Mesenchymal stem cell (in vitro differentiated cells and primary cell): ENCODE measurements at regions not wholly inside any gene's neighbourhood (a gene's known extent, or its start where the extent isn't known, plus 50 kb on each side); places are given as distances from the start of the nearest gene placed in this dataset.

Experiments
- DNase-seq: peaks from one replicate; pipeline ENCODE4 v3.0.0-alpha.2; 2013
- H2AFZ ChIP-seq: one replicate; pipeline ENCODE4 v1.6.1; 2013; ENCODE audit warnings: low read depth, mild to moderate bottlenecking, control low read depth, inconsistent platforms, low read length, moderate library complexity
- H2AK5ac ChIP-seq: 2 replicates; pipeline ENCODE4 v1.6.1; 2013; ENCODE audit warnings: low read length, moderate library complexity, mild to moderate bottlenecking, inconsistent platforms; ENCODE audit not compliant: severe bottlenecking
- H2BK120ac ChIP-seq: one replicate; pipeline ENCODE4 v1.6.1; 2013; ENCODE audit warnings: low read depth, mild to moderate bottlenecking, inconsistent platforms, low read length, moderate library complexity
- H2BK12ac ChIP-seq, 2 experiments: one replicate each; pipeline ENCODE4 v1.6.1; 2013; ENCODE audit warnings: inconsistent platforms in 2 of 2, low read length in 2 of 2, mild to moderate bottlenecking in 2 of 2, moderate library complexity in 2 of 2, control low read depth in 1 of 2
- H2BK15ac ChIP-seq: one replicate; pipeline ENCODE4 v1.6.1; 2013; ENCODE audit warnings: mild to moderate bottlenecking, low read depth, inconsistent platforms; ENCODE audit not compliant: poor library complexity, severe bottlenecking
- H2BK5ac ChIP-seq: 2 replicates; pipeline ENCODE4 v1.6.1; 2013; ENCODE audit warnings: low read depth, mild to moderate bottlenecking, low read length, control low read depth, inconsistent platforms; ENCODE audit not compliant: poor library complexity, severe bottlenecking
- H3K14ac ChIP-seq, 2 experiments: one replicate each; pipeline ENCODE4 v1.6.1; 2013; ENCODE audit warnings: inconsistent platforms in 2 of 2, low read length in 2 of 2, control low read depth in 1 of 2, mild to moderate bottlenecking in 1 of 2, moderate library complexity in 1 of 2
- H3K18ac ChIP-seq, 2 experiments: one replicate each; pipeline ENCODE4 v1.6.1; 2013; ENCODE audit warnings: inconsistent platforms in 2 of 2, low read length in 2 of 2, control low read depth in 1 of 2, low read depth in 1 of 2, mild to moderate bottlenecking in 1 of 2
- H3K23ac ChIP-seq, 2 experiments: one replicate each; pipeline ENCODE4 v1.6.1; 2013; ENCODE audit warnings: inconsistent platforms in 2 of 2, low read length in 2 of 2, mild to moderate bottlenecking in 2 of 2, moderate library complexity in 2 of 2, control low read depth in 1 of 2
- H3K27ac ChIP-seq: 2 replicates; pipeline ENCODE4 v1.5.1; 2013; ENCODE audit warnings: mild to moderate bottlenecking, moderate library complexity, low read length, control low read depth, inconsistent platforms; ENCODE audit not compliant: poor library complexity, severe bottlenecking
- H3K27me3 ChIP-seq, 2 experiments: 2 replicates each; pipeline versions ENCODE4 v1.6.1 to v1.7.0; 2013; ENCODE audit warnings: low read length in 2 of 2, mild to moderate bottlenecking in 2 of 2, moderate library complexity in 2 of 2, control low read depth in 1 of 2, inconsistent platforms in 1 of 2; ENCODE audit not compliant: control insufficient read depth in 1 of 2, insufficient read depth in 1 of 2
- H3K36me3 ChIP-seq, 2 experiments: 2 replicates each; pipeline versions ENCODE4 v1.6.1 to v1.7.0; 2013; ENCODE audit warnings: low read length in 2 of 2, control low read depth in 1 of 2, inconsistent platforms in 1 of 2, low read depth in 1 of 2, mild to moderate bottlenecking in 1 of 2; ENCODE audit not compliant: insufficient read depth in 2 of 2, control insufficient read depth in 1 of 2
- H3K4ac ChIP-seq, 2 experiments: one replicate each; pipeline ENCODE4 v1.6.1; 2013; ENCODE audit warnings: inconsistent platforms in 2 of 2, low read length in 2 of 2, mild to moderate bottlenecking in 2 of 2, moderate library complexity in 2 of 2, control low read depth in 1 of 2, low read depth in 1 of 2
- H3K4me1 ChIP-seq: 2 replicates; pipeline ENCODE4 v1.6.1; 2013; ENCODE audit warnings: low read depth, low read length, control low read depth; ENCODE audit not compliant: control insufficient read depth, insufficient read depth
- H3K4me2 ChIP-seq: 2 replicates; pipeline ENCODE4 v1.6.1; 2013; ENCODE audit warnings: low read length, mild to moderate bottlenecking, inconsistent platforms; ENCODE audit not compliant: poor library complexity, severe bottlenecking
- H3K4me3 ChIP-seq, 2 experiments: 2 replicates each; pipeline versions ENCODE4 v1.5.1 to v1.7.0; 2013; ENCODE audit warnings: low read length in 2 of 2, mild to moderate bottlenecking in 2 of 2, control low read depth in 1 of 2, low read depth in 1 of 2; ENCODE audit not compliant: insufficient read depth in 1 of 2
- H3K79me1 ChIP-seq: replicated peaks from 2 replicates; pipeline ENCODE4 v1.6.1; 2013; ENCODE audit warnings: mild to moderate bottlenecking, control low read depth, low read length, inconsistent platforms; ENCODE audit not compliant: poor library complexity, severe bottlenecking
- H3K9ac ChIP-seq: 2 replicates; pipeline ENCODE4 v1.7.0; 2013; ENCODE audit warnings: mild to moderate bottlenecking, low read length, moderate library complexity
- H3K9me3 ChIP-seq: 2 replicates; pipeline ENCODE4 v1.7.0; 2013; ENCODE audit warnings: mild to moderate bottlenecking, low read length; ENCODE audit not compliant: control insufficient read depth
- H4K8ac ChIP-seq: one replicate; pipeline ENCODE4 v1.6.1; 2013; ENCODE audit warnings: inconsistent platforms, mild to moderate bottlenecking, low read length, moderate library complexity
- H4K91ac ChIP-seq: one replicate; pipeline ENCODE4 v1.6.1; 2013; ENCODE audit warnings: mild to moderate bottlenecking, low read length, inconsistent platforms
- WGBS: methylation state at CpG from one replicate; pipeline ENCODE4 v1.1.7; 2013; ENCODE audit warnings: mixed read lengths; 5-methylcytosine and 5-hydroxymethylcytosine counted together

DNA sequence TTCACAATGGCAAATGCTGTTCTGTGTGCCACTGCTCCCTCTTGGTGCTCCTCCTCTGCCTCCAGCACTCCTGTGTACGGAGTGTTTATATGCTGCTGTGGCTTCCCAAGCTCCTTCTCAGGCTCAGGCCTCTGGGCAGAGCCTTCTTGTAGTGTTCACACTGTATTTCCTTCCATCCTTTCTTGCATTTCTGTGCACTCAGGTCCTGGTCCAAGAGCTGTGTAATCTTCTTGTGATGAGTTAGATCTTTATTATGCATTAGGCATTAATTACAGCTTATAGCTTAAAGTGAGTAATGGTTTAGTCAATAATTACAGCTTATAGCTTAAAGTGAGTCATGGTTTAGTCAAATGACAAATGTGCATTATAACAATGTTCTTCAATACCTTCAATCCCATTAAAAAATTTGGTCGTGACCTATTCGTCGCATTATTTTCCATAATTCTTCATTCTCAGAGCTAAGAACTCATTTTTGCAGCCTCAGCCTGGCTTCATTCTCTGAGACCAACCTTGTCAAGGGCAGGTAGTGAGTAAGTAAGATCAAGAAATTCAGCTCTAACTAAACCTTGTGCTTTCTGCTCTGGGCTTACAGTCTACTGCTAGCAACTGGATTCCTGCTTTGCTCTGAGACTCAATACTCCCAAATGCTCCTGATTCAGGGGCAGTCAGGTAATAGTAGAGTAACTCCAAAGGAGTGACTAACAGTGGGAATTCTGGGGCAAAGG lies 154.5 kb upstream of the SPAG17 start:
- Histone ChIP-seq H2BK5ac (no peak overlapping the region), H4K91ac (no peak overlapping the region), H3K27me3 (no peaks in the 10 kb centered on the region), H3K4me3 (no peak overlapping the region), H2BK15ac (no peak overlapping the region), H3K14ac (no peak overlapping the region), H2AK5ac (no peak overlapping the region), H3K9ac (no peak overlapping the region), H2BK12ac (no peak overlapping the region), H3K18ac (no peak overlapping the region), H3K4me1 (no peaks in the 10 kb centered on the region), H3K27ac (no peak overlapping the region), H2AFZ (no peak overlapping the region), H3K23ac (no peak overlapping the region), H3K9me3 (no peaks in the 10 kb centered on the region), H3K36me3 (no peaks in the 10 kb centered on the region), H3K4ac (no peak overlapping the region), H4K8ac (no peak overlapping the region), H3K4me2 (no peak overlapping the region), H2BK120ac (no peak overlapping the region), H3K79me1 (no peaks in the 10 kb centered on the region)
- 63% methylated on average over 4 of the region's 4 CpGs for WGBS
- no peak for DNase-seq

DNA sequence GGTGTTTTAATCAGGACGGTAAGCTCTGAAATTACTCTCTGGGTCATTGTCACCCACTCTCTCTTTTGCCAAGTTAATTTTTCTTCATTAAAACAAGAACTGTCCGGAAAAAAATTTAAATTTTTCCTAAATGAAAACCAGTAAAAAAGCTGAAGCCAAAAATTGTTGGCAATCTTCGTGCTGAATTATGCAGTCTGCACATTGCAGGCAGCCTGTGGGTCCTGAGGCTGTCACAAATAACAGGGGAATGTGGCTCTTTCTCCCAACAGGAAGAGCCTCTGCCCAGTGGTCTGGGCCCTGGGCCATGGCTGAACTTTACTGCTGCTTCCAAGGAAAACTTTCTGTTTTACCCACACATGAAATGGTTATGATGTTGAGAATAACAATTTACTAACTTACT lies 153.9 kb upstream of the SPAG17 start:
- Histone ChIP-seq H3K27ac (no peak overlapping the region), H3K4ac (no peak overlapping the region), H3K18ac (no peak overlapping the region), H3K79me1 (no peaks in the 10 kb centered on the region), H2AFZ (no peak overlapping the region), H3K9me3 (no peaks in the 10 kb centered on the region), H3K23ac (no peak overlapping the region), H4K8ac (no peak overlapping the region), H3K27me3 (no peaks in the 10 kb centered on the region), H2BK12ac (no peak overlapping the region), H3K9ac (no peak overlapping the region), H3K36me3 (no peaks in the 10 kb centered on the region), H2BK120ac (no peak overlapping the region), H2AK5ac (no peak overlapping the region), H3K4me2 (no peak overlapping the region), H4K91ac (no peak overlapping the region), H2BK15ac (no peak overlapping the region), H3K14ac (no peak overlapping the region), H3K4me1 (no peaks in the 10 kb centered on the region), H3K4me3 (no peak overlapping the region), H2BK5ac (no peak overlapping the region)
- 73% methylated on average over 3 of the region's 3 CpGs for WGBS
- DNase-seq, result no peak

DNA sequence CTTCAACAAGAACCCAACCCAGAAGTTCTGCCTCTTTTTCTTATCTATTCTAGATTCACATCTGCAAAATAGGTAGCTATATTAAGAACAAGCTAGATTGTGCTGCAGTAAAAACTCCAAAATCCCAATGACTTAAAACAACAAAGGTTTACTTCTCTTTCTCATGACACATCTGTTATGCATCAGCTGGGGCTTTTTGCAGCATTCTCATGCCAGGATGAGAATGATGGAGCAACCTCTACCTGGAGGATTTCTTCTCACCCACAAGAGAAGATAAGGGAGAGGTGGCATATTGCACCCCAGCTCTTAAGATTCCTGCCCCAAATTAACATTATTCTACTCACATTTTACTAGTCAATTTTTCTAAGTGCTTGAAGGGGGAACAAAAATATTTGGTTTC lies 152.3 kb upstream of the SPAG17 start:
- Histone ChIP-seq H3K9ac (no peak overlapping the region), H3K9me3 (no peaks in the 10 kb centered on the region), H3K4ac (no peak overlapping the region), H2AK5ac (no peak overlapping the region), H3K79me1 (no peaks in the 10 kb centered on the region), H3K27ac (no peak overlapping the region), H3K14ac (no peak overlapping the region), H3K36me3 (no peaks in the 10 kb centered on the region), H2AFZ (no peak overlapping the region), H2BK12ac (no peak overlapping the region), H3K18ac (no peak overlapping the region), H4K91ac (no peak overlapping the region), H3K4me1 (peaks cover 3% of the 10 kb centered on the region), H2BK5ac (no peak overlapping the region), H2BK15ac (no peak overlapping the region), H3K23ac (no peak overlapping the region), H2BK120ac (no peak overlapping the region), H3K4me2 (no peak overlapping the region), H3K27me3 (no peaks in the 10 kb centered on the region), H4K8ac (no peak overlapping the region), H3K4me3 (no peak overlapping the region)
- no peak for DNase-seq

DNA sequence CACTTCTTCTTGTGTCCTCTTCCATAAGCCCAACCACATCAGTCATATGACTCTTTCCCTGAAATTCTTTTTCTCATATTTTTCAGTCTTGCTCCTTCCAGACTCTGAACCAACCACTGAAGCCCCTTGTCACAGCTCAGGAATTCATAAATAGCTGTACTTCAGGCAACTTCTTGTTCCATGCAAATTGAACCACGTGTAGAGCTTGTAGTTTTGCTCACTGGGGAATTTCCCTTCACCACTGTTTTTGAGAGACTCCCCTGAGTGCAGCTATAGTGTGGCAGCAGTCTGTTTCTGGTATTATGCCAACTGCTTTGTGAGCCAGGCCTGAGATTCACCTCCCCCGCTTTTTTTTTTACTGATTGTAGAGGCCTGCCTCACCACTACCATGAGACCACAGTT lies 150.3 kb upstream of the SPAG17 start:
- Histone ChIP-seq H2BK15ac (no peak overlapping the region), H3K79me1 (no peaks in the 10 kb centered on the region), H3K27ac (no peak overlapping the region), H3K27me3 (no peaks in the 10 kb centered on the region), H2AK5ac (no peak overlapping the region), H3K23ac (no peak overlapping the region), H2BK120ac (no peak overlapping the region), H3K9ac (no peak overlapping the region), H3K4me1 (peaks cover 3% of the 10 kb centered on the region), H3K36me3 (no peaks in the 10 kb centered on the region), H2AFZ (no peak overlapping the region), H2BK12ac (no peak overlapping the region), H3K4ac (no peak overlapping the region), H2BK5ac (no peak overlapping the region), H3K4me3 (no peak overlapping the region), H4K91ac (no peak overlapping the region), H4K8ac (no peak overlapping the region), H3K14ac (no peak overlapping the region), H3K18ac (no peak overlapping the region), H3K9me3 (no peaks in the 10 kb centered on the region), H3K4me2 (no peak overlapping the region)
- no peak for DNase-seq
- WGBS, result 54% methylated on average over 2 of the region's 2 CpGs
